Activated CD4-positive, alpha-beta T cell treated with anti-CD3 and anti-CD28 coated beads, Interleukin-2, Interleukin-6, amounts not matched to agents 100 ng/mL and 50 ng/mL, durations not matched to agents 16 hours and 8 hours (primary cell): ENCODE measurements at regions not wholly inside any gene's neighbourhood (a gene's known extent, or its start where the extent isn't known, plus 50 kb on each side); places are given as distances from the start of the nearest gene placed in this dataset.

Experiments used
- DNase-seq: peaks from one replicate; pipeline ENCODE4 v3.0.0-alpha.2; 2020

GRCh38 chr2:216320852-216321251 is 51.4 kb downstream of the MARCHF4 start:
- DNase-seq = no peak

GRCh38 chr2:216319771-216320170 is 52.5 kb downstream of the MARCHF4 start:
- DNase-seq = no peak

GRCh38 chr2:216318521-216318874 is 53.8 kb downstream of the MARCHF4 start:
- DNase-seq = no peak

- DNase-seq = no peak
Measured at GRCh38 chr2:216317831-216318520, 54.3 kb downstream of the MARCHF4 start.

GRCh38 chr2:216316743-216317142 is 55.5 kb downstream of the MARCHF4 start:
- DNase-seq = no peak

GRCh38 chr2:216315802-216316603 is 56.3 kb downstream of the MARCHF4 start:
- DNase-seq = no peak

GRCh38 chr2:216312441-216312840 is 59.8 kb downstream of the MARCHF4 start:
- DNase-seq = no peak

GRCh38 chr2:216308576-216308975 is 63.7 kb downstream of the MARCHF4 start:
- no peak for DNase-seq

GRCh38 chr2:216307496-216307895 is 64.8 kb downstream of the MARCHF4 start:
- no peak for DNase-seq

GRCh38 chr2:216306868-216307267 is 65.4 kb downstream of the MARCHF4 start:
- DNase-seq = no peak

- DNase-seq = no peak
Measured at GRCh38 chr2:216305574-216305973, 66.7 kb downstream of the MARCHF4 start.

- no peak for DNase-seq
Measured at GRCh38 chr2:216302981-216303676, 69.2 kb downstream of the MARCHF4 start.

- no peak for DNase-seq
Measured at GRCh38 chr2:216300906-216301305, 71.4 kb downstream of the MARCHF4 start.

GRCh38 chr2:216299588-216299987 is 72.7 kb downstream of the MARCHF4 start:
- no peak for DNase-seq

GRCh38 chr2:216298719-216299495 is 73.4 kb downstream of the MARCHF4 start:
- no peak for DNase-seq

- DNase-seq = no peak
Measured at GRCh38 chr2:216296856-216297255, 75.4 kb downstream of the MARCHF4 start.

- DNase-seq = no peak
Measured at GRCh38 chr2:216294305-216294704, 78.0 kb downstream of the MARCHF4 start.

GRCh38 chr2:216293883-216294282 is 78.4 kb downstream of the MARCHF4 start:
- DNase-seq = no peak

- DNase-seq = no peak
Measured at GRCh38 chr2:216292886-216293301, 79.4 kb downstream of the MARCHF4 start.

- no peak for DNase-seq
Measured at GRCh38 chr2:216292475-216292874, 79.8 kb downstream of the MARCHF4 start.

- DNase-seq = no peak
Measured at GRCh38 chr2:216289470-216289869, 82.8 kb downstream of the MARCHF4 start.

- no peak for DNase-seq
Measured at GRCh38 chr2:216287251-216287650, 85.0 kb downstream of the MARCHF4 start.

- DNase-seq = no peak
Measured at GRCh38 chr2:216286616-216287231, 85.6 kb downstream of the MARCHF4 start.
